NCI-H1694 (cell line): ENCODE measurements at regions not wholly inside any gene's neighbourhood (a gene's known extent, or its start where the extent isn't known, plus 50 kb on each side); places are given as distances from the start of the nearest gene placed in this dataset.
"Not testable (repeated sequence)": the region's sequence is repeated elsewhere in the genome, so short reads cannot be mapped to it uniquely, and the experiment has no call there.

Experiments used
- DNase-seq: peaks from one replicate; lab custom pipeline; 2025; lab: John Stamatoyannopoulos, UW

DNA sequence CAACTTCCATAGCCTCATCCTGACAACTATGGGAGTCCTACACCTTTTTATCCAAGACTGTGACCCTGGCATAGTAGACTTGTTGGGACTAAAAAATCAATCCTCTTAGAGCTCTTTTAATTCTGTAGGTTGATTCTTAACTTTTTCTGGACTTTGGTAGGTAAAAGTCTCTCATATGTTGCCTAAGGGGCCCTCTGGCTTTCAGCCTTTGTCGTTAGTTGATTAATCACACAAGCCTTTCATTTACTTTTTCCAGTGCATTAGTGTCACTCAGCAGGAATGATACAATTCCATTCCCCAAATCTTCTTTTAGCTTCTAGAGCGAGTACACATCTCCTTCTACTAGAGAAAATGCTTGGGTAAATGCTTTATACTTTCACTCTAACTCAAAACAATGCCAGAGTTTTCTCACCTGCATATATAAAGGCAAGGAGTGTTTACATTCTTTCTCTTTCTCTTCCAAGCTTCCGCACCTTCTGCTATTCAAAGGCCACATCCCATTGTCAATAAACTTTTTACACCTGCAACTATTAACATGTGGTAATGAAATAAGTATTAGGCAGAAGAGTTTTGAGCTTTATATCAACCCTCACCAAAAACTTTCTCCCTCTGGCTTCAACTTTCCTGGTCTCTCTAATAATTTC, 516.6 kb downstream of the FAM181B start:
- DNase-seq: no peak

DNA sequence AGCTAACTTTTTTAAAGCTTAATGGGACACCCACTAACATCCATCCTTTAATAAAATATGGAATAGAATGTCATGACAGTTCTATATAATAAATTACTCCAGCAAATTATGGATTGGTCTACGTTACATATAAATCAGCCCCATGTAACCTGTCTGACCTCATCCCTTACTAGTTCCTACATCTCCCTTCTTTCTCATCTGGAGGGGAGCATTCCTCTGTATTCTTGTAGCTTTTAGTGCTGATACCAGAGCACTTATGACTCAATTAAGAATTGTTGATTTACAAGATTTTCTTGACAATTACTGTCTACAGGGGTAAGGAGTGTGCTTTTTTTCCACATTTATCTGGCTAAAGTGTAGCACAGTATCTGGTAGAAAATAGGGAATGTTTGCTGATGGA, 523.7 kb downstream of the FAM181B start:
- no peak for DNase-seq

DNA sequence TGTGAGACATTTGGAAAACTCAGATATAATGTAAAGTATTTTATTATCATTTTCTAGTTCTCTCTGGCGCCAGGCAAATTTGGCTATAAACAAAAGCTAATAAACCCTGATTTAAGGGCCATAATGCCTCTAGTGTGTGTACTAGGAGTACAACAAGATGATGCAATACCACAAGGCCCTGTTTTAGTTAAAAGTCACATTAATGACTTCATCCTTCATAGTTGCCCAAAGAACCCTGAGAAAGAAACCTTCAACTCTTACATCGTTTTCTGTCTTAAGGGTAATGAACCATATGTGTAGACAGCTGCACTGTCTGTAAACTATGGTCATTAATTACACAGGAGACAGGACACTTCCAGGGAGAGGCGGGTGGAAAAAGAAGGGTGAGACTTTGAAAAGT, 538.4 kb downstream of the FAM181B start:
- no peak for DNase-seq

DNA sequence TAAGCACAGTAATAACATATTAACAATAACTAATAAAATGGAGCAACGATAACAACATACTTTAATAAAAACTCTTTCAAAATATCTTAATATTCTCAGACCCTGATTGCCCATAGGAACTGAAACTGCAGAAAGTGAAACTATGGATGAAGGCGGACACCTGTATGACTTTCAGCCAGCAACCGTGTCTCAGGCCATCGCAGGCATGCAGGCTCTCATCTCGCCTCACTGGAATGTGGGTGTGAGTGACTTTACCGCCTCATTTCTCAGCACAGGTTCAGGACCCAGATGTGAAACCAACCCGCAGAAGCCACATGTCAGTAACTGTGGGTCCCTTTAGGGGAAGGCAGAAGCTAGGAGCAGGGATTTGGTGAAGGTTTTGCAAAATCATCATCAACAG, 539.1 kb downstream of the FAM181B start:
- no peak for DNase-seq

DNA sequence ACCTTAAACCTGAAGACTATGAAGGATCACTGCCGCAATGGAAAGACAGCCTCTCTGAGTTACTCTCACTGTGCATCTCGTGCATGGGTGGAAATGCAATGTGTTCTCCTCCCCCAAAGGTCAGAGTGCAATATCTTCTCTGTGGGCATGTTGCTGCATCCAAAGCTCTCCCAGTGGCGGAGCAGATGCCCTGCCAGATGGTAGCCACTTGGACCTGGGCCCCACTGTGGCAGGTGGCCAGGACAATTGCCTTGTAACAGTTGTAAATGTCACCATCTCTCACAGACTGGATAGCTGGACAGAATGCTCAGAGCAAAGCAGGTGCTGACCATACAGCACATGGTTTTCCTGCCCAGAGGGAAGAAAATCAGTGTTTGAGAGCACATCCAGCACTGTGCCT, 542.0 kb downstream of the FAM181B start:
- no peak for DNase-seq

DNA sequence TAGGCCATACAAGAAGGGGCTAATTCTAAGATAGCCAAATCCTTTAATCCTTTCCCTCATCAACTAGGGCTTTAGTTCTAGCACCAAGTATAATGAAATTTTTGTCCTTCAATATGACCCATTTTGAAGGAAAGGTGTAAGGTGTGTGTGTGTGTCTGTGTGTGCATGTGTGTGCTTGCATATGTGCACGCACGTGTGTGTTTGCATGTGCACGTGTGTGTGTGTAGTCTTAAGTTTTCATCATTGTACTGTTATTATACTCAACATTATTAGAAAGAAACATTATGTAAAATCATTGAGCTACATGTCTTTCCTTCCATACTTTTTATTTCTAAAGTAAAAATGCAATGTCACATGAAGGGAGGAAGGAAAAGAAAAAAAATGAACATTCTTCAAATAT, 547.7 kb downstream of the FAM181B start:
- no peak for DNase-seq

DNA sequence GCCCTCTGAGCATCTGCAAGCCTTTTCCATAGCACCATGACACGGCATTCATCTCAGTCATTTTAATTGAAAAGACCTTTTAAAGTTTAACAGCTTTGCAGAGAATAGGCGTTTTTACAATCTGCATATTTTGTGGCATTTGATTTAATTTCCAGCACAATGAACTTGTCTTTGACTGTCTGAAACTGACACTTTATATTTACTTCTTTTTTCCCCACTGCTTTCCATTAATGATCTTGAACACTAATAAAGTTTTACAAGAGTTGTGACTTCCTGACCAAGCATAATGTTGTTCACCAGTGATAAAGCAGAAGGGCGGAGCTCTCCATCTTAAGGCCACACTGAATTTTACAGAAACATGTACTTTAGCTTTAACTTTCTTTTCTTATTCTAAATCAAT, 548.7 kb downstream of the FAM181B start:
- no peak for DNase-seq

DNA sequence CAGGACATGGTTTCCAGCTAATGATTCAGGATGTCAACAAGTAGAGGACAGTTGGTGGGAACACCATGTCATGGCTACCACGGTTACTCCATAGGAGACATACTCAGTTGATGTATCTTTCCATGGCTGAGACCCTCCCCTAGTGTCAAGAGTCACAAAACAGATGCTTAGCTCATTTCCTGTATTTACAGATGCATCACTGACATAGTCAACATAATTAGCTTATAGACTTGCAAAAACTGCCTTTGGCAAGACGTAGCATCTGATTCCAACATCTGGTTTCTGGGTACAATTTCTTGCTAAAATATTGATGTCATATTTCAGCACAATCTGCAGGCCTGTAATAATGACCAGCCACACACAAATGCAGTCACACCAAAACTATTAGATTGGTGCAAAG, 550.3 kb downstream of the FAM181B start:
- no peak for DNase-seq

DNA sequence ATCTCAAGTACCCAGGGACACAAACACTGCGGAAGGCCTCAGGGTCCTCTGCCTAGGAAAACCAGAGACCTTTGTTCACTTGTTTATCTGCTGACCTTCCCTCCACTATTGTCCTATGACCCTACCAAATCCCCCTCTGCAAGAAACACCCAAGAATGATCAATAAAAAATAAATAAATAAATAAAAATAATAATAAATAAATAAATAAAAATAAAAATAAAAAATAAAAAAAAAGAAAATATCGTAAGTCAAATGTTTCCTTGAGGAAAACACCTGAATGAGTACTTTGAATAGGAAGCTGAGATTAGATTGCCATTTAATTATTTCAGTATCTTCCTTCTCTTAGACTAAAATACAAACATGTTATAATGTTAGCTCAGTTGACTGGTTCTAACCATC, 551.0 kb downstream of the FAM181B start:
- not testable (repeated sequence) for DNase-seq

DNA sequence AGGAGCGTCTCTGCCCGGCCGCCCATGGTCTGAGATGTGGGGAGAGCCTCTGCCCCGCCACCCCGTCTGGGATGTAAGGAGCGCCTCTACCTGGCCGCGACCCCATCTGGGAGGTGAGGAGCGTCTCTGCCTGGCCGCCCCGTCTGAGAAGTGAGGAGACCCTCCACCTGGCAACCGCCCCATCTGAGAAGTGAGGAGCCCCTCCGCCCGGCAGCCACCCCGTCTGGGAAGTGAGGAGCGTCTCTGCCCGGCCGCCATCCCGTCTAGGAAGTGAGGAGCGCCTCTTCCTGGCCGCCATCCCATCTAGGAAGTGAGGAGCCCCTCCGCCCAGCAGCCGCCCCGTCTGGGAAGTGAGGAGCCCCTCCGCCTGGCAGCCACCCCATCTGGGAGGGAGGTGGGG, 551.9 kb downstream of the FAM181B start:
- not testable (repeated sequence) for DNase-seq

DNA sequence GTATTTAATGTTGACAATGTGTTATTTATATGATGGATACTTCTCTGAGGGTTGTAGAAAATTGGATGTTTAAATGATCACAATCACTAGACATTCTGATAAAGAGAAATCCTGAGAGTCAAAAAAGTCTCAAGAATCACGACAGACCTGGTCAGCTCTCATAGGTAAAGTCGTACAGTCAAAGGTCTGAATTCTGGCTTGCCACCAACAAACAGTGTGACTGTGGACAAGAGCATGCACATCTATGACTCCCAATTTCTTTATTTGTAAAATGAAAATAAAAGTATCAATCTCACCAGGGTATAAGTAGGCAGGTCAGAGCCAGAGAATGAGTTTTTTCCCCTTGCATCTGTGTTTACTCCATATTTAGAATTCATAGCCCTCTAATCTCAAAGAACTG, 556.7 kb downstream of the FAM181B start:
- DNase-seq: no peak

DNA sequence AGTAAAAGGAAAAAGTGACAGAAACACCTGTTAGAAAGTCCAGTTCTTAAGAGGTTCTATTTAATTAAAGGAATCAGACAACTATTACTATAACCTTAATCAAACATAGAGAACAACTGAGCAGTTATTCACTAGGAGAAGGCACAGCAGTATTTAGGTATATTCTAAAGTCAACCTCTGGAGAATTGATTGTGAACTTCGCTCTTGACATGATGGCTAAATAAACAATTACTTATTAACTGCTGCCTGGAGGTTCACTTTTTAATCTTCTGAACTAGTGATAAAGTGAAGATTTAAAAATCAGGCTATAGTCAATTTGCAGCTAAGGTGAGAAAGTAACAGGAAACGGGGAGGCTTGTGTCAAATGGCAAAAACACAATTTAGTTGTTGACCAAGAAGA, 557.3 kb downstream of the FAM181B start:
- DNase-seq: no peak

DNA sequence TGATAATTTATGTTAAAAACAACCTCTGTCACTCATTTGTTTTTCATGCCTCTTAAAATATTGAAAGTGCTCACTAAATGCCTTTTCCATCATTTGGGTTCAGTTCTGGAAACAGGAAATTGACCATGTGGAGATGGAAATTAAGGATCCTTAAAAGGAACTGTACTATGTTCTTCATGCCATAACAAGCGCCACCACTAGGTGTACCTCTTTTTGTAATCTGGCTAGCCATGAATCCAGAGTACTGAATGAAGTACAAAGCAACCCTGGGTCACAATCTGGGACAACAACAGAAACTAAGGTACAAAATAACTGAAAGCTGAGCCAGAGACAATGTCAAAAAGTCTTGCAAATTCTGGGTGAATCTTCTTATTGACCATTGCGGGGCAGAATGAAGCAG, 559.1 kb downstream of the FAM181B start:
- DNase-seq: no peak

DNA sequence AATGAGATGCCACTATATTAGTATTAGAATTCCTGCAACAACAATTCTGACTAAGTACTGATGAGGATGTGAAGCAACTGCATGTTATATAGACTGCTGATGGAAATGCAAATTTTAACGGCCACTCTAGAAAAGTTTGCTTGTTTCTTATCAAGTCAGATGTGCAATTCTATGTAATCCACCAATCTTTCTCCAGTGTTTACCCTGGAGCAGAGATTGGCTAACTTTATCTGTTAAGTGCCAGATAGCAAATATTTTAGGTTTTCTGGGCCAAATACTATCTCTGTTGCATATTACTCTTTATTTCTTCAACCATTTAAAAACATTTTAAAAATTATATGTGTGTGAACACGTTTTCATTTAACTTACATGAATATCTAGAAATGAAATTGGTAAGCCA, 586.9 kb downstream of the FAM181B start:
- no peak for DNase-seq

DNA sequence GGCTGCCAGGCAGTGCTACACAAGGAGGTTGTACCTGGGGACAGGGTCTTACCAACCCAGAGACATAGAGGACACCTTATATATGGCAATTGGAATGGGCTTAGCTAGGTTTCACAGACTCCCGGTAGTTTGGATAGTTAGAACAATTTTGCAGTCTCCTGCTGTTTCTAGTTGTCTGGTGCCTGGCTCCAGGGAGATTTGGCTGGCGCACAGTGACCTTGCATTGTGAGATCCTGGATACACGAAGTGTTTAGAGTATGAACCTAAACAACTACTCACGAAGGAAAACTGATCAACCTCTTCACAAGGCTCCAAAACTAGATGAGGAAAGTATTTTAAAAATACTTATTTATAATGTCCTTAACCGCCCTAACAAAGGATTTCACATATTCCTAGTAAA, 614.7 kb downstream of the FAM181B start:
- no peak for DNase-seq

DNA sequence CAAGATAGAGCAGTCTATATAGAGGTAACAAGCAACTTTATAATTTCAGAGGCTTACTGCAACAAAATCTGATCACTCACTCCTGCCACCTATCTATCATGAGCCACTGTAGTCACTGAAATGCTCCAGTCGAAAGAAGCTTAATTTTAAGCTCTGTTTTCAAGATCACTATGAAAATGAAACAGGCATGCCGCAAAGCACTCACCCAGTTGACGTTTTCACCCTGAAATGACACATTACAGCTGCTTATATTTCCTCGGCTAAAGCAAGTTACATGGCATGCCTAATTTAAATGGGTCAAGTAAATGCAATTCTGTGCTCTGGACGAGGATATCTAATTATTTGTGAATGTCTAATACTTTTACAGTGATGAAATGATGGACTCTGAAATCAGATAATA, 616.3 kb downstream of the FAM181B start:
- DNase-seq: no peak

DNA sequence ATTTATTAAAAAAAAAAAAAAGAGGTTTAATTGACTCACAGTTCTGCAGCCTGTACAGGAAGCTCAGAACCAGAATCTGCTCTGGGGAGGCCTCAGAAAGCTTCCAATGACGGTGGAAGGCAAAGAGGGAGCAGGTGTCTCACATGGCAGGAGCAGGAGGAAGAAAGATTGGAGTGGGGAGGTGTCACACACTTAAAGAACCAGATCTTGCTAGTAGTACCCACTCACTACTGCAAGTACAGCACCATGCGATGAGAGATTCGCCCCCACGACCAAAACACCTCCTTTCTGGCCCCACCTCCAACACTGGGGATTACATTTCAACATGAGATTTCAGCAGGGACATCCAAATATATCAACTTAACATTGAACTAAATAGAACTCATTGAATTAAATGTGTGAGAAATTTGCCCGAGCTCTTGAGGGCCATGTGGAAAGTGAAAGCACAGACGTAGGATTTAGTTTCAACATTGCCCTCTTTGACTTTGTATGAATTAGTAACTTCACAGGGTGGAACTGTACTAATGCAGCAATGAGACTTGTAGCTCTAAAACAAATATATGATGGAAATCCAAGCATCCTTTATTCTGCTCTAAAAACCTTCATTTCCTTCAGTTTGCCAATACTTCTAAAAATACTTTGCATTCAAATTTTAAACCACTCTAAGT, 628.2 kb downstream of the FAM181B start:
- no peak for DNase-seq

DNA sequence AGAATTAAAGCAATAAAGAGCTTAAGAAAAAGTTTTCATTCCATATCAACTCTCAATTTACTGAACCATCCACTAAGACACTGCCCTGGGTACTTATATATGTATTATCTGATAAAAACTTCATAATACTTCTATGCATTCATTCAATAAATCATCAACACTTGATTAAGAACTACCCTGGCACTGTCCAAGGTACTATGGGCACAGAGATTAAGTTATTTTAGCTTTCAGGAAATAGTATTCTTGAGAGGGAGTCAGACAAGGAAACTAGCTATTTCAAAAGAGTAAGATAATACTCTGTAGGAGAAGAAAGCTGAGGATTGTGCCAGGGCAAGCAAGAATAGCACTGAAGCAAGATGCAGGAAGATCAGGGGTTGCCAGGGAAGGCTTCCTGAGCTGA, 640.8 kb downstream of the FAM181B start:
- no peak for DNase-seq

DNA sequence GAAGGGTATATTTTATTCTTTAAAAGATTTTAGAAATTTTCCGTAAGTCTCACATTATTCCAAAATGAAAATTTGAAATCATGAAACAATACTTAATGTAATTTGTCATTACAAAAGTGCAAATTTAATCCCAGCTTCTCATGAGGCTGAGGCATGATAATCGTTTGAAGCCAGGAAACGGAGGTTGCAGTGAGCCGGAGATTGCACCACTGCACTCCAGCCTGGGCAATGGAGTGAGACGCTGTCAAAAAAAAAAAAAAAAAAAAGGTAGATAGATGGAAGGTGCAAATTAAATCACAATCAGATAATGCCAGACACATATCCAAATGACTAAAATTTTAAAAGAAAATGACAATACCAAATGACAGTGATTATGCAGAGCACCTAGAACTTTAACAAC, 644.2 kb downstream of the FAM181B start:
- no peak for DNase-seq

DNA sequence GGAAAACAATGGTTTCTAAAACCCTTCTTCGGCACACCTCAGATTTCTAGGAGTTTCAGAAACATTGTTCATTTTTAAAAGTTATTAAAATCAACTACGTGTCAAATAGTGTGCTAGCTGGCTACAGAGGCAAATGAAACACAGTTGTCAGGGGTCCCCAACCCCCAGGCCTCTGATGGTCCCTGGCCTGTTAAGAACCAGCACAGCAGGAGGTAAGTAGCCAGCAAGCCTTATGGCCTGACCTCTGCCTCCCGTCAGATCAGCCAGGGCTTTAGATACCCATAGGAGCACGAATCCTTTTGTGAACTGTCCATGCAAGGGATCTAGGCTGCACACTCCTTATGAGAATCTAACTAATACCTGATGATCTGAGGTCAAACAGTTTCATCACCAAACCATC, 648.2 kb downstream of the FAM181B start:
- no peak for DNase-seq

DNA sequence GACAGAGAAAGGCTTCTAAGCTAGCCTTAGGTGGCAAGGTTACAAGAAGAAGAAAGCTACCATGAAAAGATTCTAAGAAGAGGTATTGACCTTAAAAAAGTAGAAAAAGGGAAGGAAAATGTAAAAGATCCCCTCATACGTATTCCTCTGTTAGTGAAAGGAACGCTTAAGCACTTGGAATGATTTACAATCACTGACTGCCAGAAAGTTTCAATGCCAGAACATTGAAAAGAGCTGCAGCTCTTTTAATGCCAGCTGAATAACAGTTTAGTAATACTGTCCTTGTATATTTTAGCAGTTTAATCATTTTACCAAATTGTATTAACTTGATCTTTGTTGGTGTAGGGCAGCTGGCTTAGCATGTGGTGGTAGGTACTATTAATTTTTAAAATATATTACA, 650.7 kb downstream of the FAM181B start:
- DNase-seq: no peak

DNA sequence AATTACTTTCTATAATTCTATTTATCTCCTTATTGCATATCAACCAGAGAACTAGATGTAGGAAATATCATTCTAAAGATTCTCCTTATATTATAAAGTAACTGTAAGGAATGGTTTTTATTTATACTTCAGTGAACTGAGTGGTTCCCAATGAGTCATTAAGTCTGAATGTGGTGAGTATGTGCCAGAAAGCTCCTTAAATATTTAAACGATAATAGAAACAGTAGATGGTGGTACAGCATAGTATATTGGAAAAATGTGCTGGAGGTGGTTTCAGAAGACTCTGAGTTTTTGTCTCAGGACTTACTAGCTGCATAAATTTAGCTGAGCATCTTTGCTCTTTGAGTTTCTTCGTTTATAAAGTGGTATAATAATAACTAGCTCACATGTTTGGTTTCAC, 653.5 kb downstream of the FAM181B start:
- no peak for DNase-seq

DNA sequence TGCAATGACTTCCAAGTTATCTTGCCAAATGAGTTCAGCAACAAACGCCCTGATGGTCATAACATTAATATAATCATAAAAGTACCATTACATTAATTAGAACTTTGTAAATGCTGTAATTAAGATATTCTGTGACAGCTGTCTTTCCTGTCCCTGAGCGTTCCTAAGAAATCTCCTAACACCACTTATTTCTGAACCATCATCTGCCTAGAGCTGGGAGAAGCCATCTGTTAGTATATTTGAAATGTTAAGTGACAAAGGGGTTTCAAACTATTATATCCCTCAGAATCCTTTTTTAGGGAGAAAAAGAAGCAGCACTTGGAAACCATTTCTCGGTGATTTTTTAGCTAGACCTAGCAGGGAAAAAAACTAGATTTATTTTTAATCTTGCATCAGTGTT, 657.5 kb downstream of the FAM181B start:
- peak; percentile 33 for DNase-seq

DNA sequence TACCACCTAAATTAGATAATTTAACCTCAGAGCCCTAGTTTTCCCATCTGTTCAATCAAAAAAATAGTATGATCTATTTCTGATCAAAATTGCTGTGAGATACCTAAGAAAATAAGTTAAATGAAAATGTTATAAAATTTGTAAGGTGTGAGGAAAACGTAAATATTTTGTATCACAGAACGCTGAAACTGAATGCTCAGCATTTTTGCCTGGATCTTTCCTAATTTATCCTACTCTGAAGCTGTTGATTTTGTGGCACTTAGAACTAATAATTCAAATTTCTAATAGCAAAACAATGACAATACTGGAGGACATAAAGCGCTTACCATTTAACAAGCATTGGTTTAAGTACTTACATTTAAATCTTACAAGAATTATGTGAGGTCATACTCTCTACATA, 674.2 kb downstream of the FAM181B start:
- no peak for DNase-seq
